ENCODE measurements at regions not wholly inside any gene's neighbourhood (a gene's known extent, or its start where the extent isn't known, plus 50 kb on each side); places are given as distances from the start of the nearest gene placed in this dataset.

DNA sequence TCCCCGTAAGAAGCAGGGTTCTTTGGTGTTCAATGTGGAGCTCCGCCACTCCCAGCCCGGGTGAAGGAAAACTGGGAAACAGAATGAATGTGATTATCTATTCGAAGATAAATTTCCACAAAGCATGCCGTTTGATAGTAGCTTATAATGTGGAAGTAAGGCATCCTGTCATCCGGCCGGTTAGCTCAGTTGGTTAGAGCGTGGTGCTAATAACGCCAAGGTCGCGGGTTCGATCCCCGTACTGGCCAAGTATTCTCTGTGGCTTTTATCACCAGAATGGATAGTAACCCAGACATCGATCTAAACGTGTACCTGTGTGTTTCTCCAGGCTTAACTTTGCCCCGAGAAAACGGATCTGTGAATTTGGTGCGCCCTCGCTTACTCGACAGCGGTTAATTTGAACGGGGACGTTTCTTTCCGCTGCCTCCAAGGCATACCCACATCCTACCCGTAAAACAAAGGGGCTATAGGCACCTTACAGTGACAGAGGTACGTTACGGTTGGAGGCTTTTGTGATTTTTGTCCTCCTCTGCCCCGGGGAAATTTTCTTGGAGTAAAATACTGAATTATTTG lies 215.2 kb upstream of the ZNF184 start:
- peak overlapping the region; percentile 86 for H3K27ac Mint-ChIP-seq
- H3K4me1 Mint-ChIP-seq: peaks cover 18% of the 10 kb centered on the region

GRCh38 chr6:27687154-27688013 lies 214.5 kb upstream of the ZNF184 start:
- intact Hi-C loops (cut with micrococcal nuclease): loop anchor here (1.0 to 10.0 kb wide), 9 partner anchors 19 to 1113 kb away; no protein-coding TSS in a partner anchor
- peaks cover 3% of the 10 kb centered on the region for H3K36me3 Mint-ChIP-seq (ENCODE audit: low read depth)
- peak; percentile 92 for DNase-seq
- H3K27me3 Mint-ChIP-seq: peaks cover 21% of the 10 kb centered on the region
- H3K27ac Mint-ChIP-seq: peak overlapping the region; percentile 86
- H3K4me1 Mint-ChIP-seq: peaks cover 18% of the 10 kb centered on the region
- H3K9me3 Mint-ChIP-seq: no peaks in the 10 kb centered on the region
- peak overlapping the region; percentile 91 for H3K4me3 Mint-ChIP-seq

More for the DNA sequence above, 215.2 kb upstream of the ZNF184 start:
- Mint-ChIP-seq H3K36me3 (ENCODE audit: low read depth) (peaks cover 3% of the 10 kb centered on the region), H3K9me3 (no peaks in the 10 kb centered on the region), H3K27me3 (peaks cover 17% of the 10 kb centered on the region), H3K4me3 (peak overlapping the region; percentile 91)
- DNase-seq: peak; percentile 94
- intact Hi-C loops (cut with micrococcal nuclease): loop anchor here (1.0 to 10.0 kb wide), 7 partner anchors 64 to 1113 kb away; no protein-coding TSS in a partner anchor

DNA sequence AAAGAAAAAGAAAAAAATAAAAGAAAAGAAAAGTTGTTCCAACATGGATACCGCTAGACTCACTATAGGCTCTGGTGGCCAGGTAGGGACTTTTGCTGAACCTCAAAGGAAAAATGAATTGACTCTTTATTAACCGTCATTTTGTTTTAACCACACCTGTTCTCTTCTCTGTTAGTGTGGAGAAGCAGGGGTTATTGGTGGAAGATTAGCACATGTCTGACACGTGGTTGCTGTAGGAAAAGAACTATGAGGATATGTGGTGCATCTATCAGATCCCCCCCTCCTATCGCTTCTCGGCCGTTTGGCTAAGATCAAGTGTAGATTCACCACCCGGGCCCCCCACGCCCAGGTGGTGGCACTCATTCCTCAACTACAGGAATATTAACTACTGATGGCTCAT lies 212.4 kb upstream of the ZNF184 start:
- Mint-ChIP-seq H3K27ac (peak overlapping the region; percentile 7), H3K4me3 (no peak overlapping the region), H3K9me3 (peaks cover 14% of the 10 kb centered on the region), H3K27me3 (peaks cover 33% of the 10 kb centered on the region), H3K36me3 (ENCODE audit: low read depth) (peaks cover 10% of the 10 kb centered on the region), H3K4me1 (peaks cover 22% of the 10 kb centered on the region)
- no peak for DNase-seq
- intact Hi-C loops (cut with micrococcal nuclease): loop anchor here (5.0 to 10.0 kb wide), 5 partner anchors 93 to 1110 kb away; no protein-coding TSS in a partner anchor

DNA sequence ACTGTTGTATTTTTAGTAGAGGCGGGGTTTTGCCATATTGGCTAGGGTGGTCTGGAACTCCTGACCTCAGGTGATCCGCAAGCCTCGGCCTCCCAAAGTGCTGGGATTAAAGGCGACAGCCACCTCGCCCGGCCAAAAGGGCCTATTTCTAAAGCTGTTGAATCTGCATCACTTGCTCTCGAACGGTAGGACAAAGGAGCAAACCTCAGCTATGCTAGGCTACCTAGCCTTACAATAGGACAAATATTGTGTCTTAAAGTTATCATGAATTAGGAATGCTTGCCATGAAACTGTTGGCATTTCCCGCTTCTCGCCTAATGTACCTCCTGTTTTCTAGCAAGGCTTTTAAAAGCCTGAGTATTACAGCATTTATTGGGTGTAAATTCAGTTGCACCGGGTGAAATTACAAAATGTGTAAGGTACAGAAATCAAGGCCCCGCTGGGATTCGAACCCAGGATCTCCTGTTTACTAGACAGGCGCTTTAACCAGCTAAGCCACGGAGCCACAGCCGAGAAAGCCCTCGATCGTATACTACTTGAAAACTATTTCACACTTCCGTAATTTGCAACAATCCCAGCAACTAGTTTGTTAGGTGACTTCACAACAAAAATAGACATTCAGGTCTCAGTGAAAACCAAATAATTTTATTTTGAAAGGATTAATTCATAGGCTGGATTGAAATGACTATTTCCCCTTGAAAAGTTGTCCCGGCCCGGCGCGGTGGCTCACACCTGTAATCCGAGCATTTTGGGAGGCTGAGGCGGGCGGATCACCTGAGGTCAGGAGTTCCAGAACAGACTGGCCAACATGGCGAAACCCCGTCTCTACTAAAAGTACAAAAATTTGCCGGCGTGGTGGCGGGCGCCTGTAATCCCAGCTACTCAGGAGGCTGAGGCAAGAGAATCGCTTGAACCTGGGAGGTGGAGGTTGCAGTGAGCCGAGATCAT lies 211.6 kb upstream of the ZNF184 start:
- Mint-ChIP-seq H3K27ac (peak overlapping the region; percentile 15), H3K4me1 (peaks cover 27% of the 10 kb centered on the region), H3K27me3 (peaks cover 39% of the 10 kb centered on the region), H3K4me3 (peak overlapping the region; percentile 21), H3K9me3 (peaks cover 20% of the 10 kb centered on the region), H3K36me3 (ENCODE audit: low read depth) (peaks cover 16% of the 10 kb centered on the region)
- intact Hi-C loops (cut with micrococcal nuclease): loop anchor here (5.0 to 10.0 kb wide), 5 partner anchors 92 to 1110 kb away; no protein-coding TSS in a partner anchor
- DNase-seq: peak; percentile 85

DNA sequence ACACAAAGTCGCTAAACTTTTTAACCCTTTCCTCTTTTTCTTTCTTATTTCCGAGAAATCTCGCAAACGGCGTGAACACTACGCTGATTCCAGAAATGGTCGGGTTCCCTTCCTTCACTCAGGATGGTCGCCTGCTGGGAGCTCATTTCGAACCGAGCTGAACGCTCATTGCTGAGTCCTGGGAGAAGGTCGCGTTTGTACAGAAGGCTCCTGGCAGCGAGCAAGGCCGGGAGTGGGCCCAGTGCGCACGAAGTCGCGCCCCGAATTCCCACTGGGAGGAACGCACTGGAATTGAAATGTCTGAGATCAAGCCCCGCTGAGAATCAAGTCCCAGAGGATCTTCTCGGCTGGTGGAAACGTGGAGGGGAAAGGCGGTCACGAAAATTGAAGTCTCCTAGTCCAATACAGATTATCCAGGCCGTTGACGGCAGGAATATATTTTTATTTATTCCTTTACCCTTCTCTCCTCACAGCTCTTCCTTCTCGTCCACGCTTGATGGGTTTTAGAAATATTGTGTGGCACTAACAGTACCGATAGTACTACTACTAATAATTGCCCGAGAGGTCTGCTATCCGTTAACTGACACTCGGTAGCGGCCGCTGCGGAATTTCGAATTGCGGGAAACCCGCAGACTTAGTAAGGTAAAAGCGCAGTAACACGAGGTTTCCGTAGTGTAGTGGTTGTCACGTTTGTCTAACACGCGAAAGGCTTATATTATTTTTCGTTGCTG lies 207.2 kb upstream of the ZNF184 start:
- Mint-ChIP-seq H3K4me3 (peak overlapping the region; percentile 35), H3K36me3 (ENCODE audit: low read depth) (peaks cover 16% of the 10 kb centered on the region), H3K9me3 (peaks cover 28% of the 10 kb centered on the region), H3K27me3 (peaks cover 58% of the 10 kb centered on the region), H3K4me1 (peaks cover 9% of the 10 kb centered on the region), H3K27ac (peak overlapping the region; percentile 62)
- peak; percentile 61 for DNase-seq
- intact Hi-C loops (cut with micrococcal nuclease): loop anchor here (1.0 to 10.0 kb wide), 4 partner anchors 9 to 1105 kb away; no protein-coding TSS in a partner anchor

DNA sequence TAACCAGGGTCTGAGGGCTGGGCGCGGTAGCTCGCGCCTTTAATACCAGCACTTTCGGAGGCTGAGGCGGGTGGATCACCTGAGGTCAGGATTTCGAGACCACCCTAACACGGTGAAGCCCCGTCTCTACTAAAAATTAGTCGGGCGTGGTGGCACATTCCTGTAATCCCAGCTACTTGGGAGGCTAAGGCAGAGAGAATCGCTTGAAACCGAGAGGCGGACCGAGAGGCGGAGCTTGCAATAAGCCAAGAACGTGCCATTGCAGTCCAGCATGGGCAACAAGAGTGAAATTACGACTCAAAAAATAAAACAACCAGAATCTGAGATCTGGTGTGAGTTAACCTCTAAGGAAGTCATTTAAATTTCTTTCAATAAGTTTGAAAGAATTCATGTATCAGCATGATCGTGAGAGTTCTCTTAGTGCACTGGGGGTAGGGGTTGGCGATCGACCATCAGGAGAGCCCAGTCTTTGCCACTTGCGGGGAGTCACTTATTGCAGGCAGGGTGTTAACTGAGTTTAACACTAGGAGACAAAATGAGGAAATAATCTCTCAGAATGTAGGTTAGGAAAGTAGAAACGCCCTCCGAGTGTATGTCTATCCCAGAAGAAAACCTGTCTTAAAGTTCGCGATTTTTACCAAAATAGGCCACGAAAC lies 206.5 kb upstream of the ZNF184 start:
- peak; percentile 61 for DNase-seq
- peaks cover 59% of the 10 kb centered on the region for H3K27me3 Mint-ChIP-seq
- intact Hi-C loops (cut with micrococcal nuclease): loop anchor here (10.0 kb wide), 1 partner anchor 1095 kb away; no protein-coding TSS in a partner anchor
- H3K27ac Mint-ChIP-seq: peak overlapping the region; percentile 62
- H3K4me3 Mint-ChIP-seq: peak overlapping the region; percentile 35
- peaks cover 16% of the 10 kb centered on the region for H3K36me3 Mint-ChIP-seq (ENCODE audit: low read depth)
- H3K4me1 Mint-ChIP-seq: peaks cover 9% of the 10 kb centered on the region
- peaks cover 28% of the 10 kb centered on the region for H3K9me3 Mint-ChIP-seq

DNA sequence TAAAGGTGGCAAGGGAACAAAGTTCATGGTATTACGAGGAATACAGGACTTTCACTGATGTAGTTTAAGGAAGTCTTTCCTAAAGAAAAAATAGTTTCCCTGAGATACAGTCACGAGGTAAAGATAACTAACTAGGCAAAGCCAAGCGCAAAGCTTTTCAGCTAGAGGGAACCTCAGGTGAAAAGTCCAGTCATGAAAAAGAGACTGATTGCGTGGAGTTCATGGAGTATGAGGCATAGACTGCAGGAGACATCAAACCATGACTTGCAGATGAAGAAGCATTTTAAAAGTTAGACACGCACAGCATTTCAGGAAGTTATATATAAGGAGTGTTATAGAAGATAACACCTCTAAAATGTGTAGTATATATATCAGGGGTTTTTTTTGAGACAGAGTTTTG lies 205.6 kb upstream of the ZNF184 start:
- DNase-seq: no peak
- no peak overlapping the region for H3K27ac Mint-ChIP-seq
- H3K4me1 Mint-ChIP-seq: peaks cover 9% of the 10 kb centered on the region
- peaks cover 65% of the 10 kb centered on the region for H3K27me3 Mint-ChIP-seq
- no peak overlapping the region for H3K4me3 Mint-ChIP-seq
- intact Hi-C loops (cut with micrococcal nuclease): loop anchor here (10.0 kb wide), 1 partner anchor 1096 kb away; no protein-coding TSS in a partner anchor
- peaks cover 31% of the 10 kb centered on the region for H3K9me3 Mint-ChIP-seq
- H3K36me3 Mint-ChIP-seq (ENCODE audit: low read depth): peaks cover 16% of the 10 kb centered on the region

GRCh38 chr6:27674882-27675281 lies 202.0 kb upstream of the ZNF184 start:
- Mint-ChIP-seq H3K9me3 (peaks cover 27% of the 10 kb centered on the region), H3K4me1 (peaks cover 23% of the 10 kb centered on the region), H3K36me3 (ENCODE audit: low read depth) (peaks cover 9% of the 10 kb centered on the region), H3K27me3 (peaks cover 66% of the 10 kb centered on the region), H3K4me3 (no peak overlapping the region), H3K27ac (no peak overlapping the region)
- intact Hi-C loops (cut with micrococcal nuclease): loop anchor here (5.0 to 10.0 kb wide), 3 partner anchors 68 to 1100 kb away; no protein-coding TSS in a partner anchor
- DNase-seq: no peak

- DNase-seq: peak; percentile 80
- Mint-ChIP-seq H3K27me3 (peaks cover 69% of the 10 kb centered on the region), H3K4me3 (peak overlapping the region; percentile 65), H3K27ac (peak overlapping the region; percentile 31), H3K36me3 (ENCODE audit: low read depth) (peaks cover 7% of the 10 kb centered on the region), H3K4me1 (peaks cover 41% of the 10 kb centered on the region), H3K9me3 (peaks cover 28% of the 10 kb centered on the region)
- intact Hi-C loops (cut with micrococcal nuclease): loop anchor here (5.0 to 10.0 kb wide), 3 partner anchors 65 to 1103 kb away; no protein-coding TSS in a partner anchor
Measured at GRCh38 chr6:27672113-27672799, 199.4 kb upstream of the ZNF184 start.

GRCh38 chr6:27669624-27670301 lies 196.9 kb upstream of the ZNF184 start:
- H3K9me3 Mint-ChIP-seq: peaks cover 32% of the 10 kb centered on the region
- peaks cover 41% of the 10 kb centered on the region for H3K4me1 Mint-ChIP-seq
- H3K27me3 Mint-ChIP-seq: peaks cover 72% of the 10 kb centered on the region
- intact Hi-C loops (cut with micrococcal nuclease): loop anchor here (2.0 to 10.0 kb wide), 7 partner anchors 17 to 1105 kb away; no protein-coding TSS in a partner anchor
- DNase-seq: peak; percentile 65
- H3K36me3 Mint-ChIP-seq (ENCODE audit: low read depth): peaks cover 6% of the 10 kb centered on the region
- peak overlapping the region; percentile 73 for H3K27ac Mint-ChIP-seq
- H3K4me3 Mint-ChIP-seq: peak overlapping the region; percentile 67

DNA sequence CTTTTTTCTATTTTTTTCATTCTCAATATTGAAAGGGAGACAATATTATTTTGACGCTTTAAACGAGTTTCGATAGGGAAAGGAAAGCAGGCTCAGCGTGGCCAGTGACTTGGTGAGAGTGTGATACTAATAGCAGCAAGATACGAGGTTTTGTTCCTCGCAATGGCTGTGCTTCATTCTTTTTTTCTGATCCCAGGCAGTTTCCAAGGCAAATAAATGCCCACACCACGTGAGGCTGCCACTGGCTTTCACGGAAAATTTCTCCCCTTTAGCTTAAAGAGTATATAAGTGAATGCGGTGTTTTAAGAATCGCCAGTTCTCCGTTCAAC lies 196.4 kb upstream of the ZNF184 start:
- Mint-ChIP-seq H3K4me1 (peaks cover 41% of the 10 kb centered on the region), H3K27me3 (peaks cover 69% of the 10 kb centered on the region), H3K9me3 (peaks cover 32% of the 10 kb centered on the region), H3K4me3 (peak overlapping the region; percentile 67), H3K36me3 (ENCODE audit: low read depth) (peaks cover 6% of the 10 kb centered on the region), H3K27ac (peak overlapping the region; percentile 25)
- intact Hi-C loops (cut with micrococcal nuclease): loop anchor here (2.0 to 5.0 kb wide), 3 partner anchors 18 to 372 kb away; no protein-coding TSS in a partner anchor
- no peak for DNase-seq

Data from activated CD4-positive, alpha-beta T cell treated with anti-CD3 and anti-CD28 coated beads, Interleukin-2, amount 10 ng/mL, durations not matched to agents 24 days and 14 days (primary cell).